CD4-positive, alpha-beta T cell treated with Interleukin-2 at 100 ng/mL for 4 hours (primary cell): ENCODE measurements at regions not wholly inside any gene's neighbourhood (a gene's known extent, or its start where the extent isn't known, plus 50 kb on each side); places are given as distances from the start of the nearest gene placed in this dataset.
"Not testable (repeated sequence)": the region's sequence is repeated elsewhere in the genome, so short reads cannot be mapped to it uniquely, and the experiment has no call there.

Experiments
- DNase-seq: peaks from one replicate; pipeline ENCODE4 v3.0.0-alpha.2; 2020; ENCODE audit warnings: low spot score

- no peak for DNase-seq
Observed at GRCh38 chr9:17846948-17847655, 268.2 kb downstream of the SH3GL2 start.

DNA sequence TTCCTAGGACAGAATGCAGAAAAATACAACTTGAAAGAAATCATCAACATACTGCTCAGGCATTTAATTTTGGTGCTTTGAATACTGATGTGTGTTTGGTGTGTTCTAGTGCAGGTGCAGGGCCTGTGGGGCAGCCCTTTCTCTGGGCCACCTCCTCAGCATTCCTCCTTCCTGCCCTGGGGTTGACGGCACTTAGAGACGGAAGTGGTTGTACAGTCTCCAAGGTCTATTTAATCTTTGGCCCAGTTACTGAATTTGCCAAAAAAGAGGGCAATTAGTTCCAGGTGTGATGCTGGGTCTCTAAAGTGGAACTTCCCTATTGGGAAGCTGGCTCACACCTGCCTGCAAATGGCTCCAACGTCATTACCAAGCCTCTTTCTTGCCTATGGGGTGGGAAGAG is 269.0 kb downstream of the SH3GL2 start:
- DNase-seq = no peak

GRCh38 chr9:17852108-17852507 is 273.2 kb downstream of the SH3GL2 start:
- DNase-seq = no peak

DNA sequence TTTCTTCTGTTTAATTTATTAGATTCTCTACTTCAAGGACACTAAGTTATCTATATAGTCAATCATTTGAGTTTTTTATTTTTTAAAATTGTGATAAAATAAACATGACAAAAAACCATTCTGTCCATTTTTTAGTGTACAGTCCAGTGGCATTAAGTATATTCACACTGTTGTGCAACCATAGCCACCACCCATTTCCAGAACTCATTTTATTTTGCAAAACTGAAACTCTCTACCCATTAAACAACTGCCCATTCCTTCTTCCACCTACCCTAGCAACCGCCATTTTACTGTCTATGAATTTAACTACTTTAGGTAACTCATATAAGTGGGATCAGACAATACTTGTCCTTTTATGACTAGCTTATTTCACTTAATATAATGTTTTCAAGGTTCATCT is 275.6 kb downstream of the SH3GL2 start:
- no peak for DNase-seq

DNA sequence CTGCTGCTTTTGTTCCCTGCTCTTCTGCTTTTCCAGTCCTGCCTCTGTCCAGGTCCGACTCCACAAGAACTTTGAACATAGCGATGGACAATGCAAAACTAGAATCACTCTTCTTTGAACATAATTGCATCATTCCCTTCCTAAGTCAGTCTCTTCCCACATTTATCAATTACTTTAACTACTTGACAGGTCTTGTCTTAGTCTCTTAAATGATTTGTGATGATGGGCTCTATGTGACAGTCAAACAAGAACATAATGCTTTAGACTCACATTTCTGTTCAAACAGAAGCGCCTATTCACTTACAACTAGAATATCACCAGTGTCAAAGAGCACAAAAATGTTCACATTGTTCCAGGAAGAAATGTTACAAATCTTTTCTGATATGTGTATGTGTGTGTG is 278.1 kb downstream of the SH3GL2 start:
- DNase-seq = no peak

- DNase-seq = no peak
Observed at GRCh38 chr9:17859228-17859627, 280.4 kb downstream of the SH3GL2 start.

DNA sequence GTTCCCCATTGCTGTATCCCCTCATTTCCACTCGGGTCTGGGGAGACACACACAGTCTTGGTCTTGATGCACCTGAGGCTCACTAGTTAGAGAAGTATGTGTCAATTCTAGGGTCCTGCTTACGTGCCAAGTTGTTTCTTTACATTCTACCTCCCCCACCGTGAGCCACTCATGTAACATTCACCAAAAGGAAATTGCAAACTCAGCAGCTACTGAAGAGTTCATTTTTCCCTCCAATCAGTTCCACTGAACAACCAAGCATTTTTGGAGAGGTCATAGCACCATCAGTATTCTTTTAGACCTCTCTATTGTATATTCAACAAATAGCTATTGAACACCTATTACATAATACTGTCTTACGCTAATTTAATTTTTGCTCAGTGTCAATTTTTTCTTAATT is 281.1 kb downstream of the SH3GL2 start:
- no peak for DNase-seq

DNA sequence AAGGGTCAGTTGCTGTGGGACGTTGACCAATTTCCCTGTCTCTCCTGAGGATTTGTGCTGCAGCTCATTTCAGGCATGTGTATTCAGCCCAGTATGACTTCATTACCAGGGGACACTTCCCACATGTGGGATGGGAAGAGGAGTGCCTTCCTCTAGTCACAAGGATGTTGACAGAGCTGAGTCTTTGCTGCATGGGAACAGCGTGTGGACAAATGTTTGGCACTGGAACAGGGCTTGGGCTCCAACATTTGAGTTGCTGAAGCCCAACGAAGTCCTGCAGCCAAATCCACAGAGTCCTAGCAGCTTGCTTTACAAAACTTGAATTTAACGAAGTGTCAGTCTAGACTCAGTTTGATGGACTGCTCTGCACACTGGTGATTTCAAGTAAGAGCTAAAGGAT is 283.2 kb downstream of the SH3GL2 start:
- DNase-seq = no peak

DNA sequence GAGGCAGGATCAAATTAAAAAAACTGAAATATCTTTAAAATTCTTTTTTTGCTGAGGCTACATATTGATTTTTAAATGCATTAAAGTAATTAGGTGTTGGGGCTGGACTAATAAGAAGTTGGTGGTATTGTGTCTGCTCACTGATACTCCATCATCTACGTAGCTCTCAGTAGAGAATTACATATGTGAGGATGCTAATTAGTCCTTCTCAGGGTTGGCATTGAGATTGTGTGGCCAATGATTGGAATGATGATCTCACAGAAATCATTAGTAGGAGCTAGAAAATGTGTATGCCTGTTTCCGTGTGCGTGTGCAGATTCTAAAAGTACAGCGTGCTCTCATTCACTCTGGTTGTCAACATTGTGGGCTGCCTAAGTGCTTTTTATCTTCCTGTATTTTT is 283.8 kb downstream of the SH3GL2 start:
- DNase-seq = no peak

- DNase-seq = no peak
Observed at GRCh38 chr9:17863213-17863883, 284.5 kb downstream of the SH3GL2 start.

DNA sequence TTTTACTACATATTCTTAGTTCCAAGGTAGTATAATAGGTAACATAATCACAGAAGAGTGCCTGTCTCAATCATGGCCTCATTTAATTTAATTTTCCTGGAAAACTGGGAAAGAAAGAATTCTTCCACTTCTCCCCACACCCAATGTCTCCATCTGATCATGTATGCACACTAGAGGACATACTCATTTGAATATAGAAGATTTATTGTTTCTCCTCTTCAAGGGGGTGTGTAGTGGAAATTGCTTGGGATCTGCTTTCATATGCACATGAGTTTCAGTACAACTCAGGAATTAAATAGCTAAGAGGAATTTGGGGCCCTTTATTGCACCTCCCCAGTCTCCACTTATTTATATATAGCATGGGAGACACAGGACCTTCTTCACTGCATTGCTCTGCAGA is 285.1 kb downstream of the SH3GL2 start:
- DNase-seq = no peak

- no peak for DNase-seq
Observed at GRCh38 chr9:17864951-17865350, 286.1 kb downstream of the SH3GL2 start.

DNA sequence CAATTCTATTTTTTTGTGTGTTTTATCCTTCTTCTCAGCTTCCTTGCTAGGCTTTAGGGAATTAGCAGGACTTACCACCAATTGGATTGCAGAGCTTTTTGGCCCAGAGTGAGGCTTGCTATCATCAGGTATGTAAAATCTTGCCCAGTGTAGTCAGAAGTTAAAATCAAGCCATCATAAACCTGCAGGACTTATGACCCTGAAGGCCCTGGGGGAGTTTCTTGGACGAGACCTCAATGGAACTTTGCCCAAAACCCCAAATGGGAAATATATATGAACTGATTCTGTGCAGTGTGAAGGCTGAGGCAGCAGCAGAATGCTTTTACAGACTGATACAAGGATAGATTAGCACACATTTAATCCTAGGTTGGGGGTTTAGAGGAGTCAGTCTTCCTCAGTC is 287.0 kb downstream of the SH3GL2 start:
- DNase-seq = no peak

GRCh38 chr9:17870722-17871121 is 291.9 kb downstream of the SH3GL2 start:
- no peak for DNase-seq

DNA sequence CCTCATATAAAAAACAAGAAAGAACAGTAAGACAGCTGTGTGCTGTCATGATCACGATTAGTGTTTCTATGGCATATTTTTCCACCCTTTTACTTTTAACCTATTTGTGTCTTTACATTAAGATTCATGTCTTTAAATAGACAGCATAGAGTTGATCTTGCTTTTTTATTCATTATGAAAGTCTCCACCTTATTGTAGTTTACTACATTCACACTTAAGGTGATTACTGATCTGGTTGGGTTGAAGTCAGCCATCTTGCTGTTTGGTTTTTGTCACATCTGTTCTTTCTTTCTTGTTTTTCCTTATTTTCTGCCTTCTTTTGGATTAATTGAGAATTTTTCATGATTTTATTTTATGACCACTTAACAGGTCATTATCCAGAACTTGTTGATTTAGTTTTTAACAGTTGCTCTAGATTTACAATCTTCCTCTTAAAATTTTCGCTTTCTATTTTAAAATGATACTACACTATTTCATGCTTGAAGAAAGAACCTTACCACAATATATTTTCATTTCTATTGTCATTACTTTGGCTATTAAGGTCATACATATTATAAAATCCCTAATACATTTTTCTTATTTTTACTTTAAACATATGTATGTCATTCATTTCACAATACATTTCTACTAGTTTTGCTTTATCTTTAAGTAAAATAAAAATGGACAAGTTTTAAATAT is 292.5 kb downstream of the SH3GL2 start:
- DNase-seq = no peak

GRCh38 chr9:17875886-17876285 is 297.0 kb downstream of the SH3GL2 start:
- no peak for DNase-seq

GRCh38 chr9:17876687-17877086 is 297.8 kb downstream of the SH3GL2 start:
- no peak for DNase-seq

- DNase-seq = no peak
Observed at GRCh38 chr9:17878810-17879370, 300.0 kb downstream of the SH3GL2 start.

- DNase-seq = no peak
Observed at GRCh38 chr9:17881371-17881770, 302.5 kb downstream of the SH3GL2 start.

DNA sequence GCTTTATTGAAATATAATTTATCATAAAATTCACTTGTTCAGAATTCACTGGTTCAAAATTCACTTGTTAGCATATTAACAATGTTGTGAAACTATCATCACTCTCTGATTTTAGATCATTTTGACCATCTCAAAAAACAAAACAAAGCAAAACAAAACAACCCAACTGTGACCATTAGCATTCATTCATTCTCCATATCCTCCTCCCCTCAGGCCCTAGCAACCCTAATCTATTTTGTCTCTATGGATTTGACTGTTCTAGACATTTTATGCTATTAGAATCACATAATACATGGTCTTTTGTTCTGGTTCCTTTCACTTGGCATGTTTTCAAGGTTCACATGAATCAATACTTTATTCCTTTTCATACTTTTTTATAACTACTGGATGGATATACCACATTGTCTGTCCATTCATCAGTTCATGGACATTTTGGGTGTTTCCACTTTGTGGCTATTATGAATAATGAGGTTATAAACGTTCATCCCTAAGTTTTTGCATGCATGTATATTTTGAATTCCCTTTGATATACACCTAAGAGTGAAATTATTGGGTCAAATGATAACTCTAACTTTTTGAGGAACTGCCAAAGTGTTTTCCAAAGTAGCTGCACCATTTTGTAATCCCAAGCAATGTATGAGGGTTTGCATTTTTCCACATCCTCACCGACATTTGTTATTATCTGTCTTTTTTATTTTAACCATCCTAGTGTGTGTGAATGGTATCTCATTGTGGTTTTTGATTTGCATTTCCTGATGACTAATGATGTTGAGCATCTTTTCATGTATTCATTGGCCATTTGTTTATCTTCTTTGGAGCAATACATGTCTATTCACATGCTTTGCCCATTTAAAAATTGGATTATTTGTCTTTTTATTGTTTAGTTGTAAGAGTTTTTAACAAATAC is 304.1 kb downstream of the SH3GL2 start:
- DNase-seq = no peak

DNA sequence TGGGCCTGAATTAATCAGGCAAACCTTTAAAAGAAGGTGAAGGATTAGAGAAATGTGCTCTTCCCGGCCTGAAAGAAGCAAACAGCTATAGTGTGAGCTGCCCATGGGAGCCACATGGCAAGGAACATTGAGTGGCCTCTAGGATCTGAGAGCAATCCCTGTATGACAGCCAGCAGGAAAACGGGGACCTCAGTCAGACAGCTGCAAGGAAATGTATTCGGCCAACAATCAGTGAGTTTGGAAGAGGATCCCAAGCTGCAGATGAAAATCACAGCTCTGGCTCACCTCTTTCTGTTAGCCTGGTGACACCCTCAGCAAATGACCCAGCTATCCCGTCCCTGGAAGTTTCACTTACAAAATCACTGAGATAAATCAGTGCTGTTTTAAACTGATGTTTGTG is 309.2 kb downstream of the SH3GL2 start:
- DNase-seq = no peak

DNA sequence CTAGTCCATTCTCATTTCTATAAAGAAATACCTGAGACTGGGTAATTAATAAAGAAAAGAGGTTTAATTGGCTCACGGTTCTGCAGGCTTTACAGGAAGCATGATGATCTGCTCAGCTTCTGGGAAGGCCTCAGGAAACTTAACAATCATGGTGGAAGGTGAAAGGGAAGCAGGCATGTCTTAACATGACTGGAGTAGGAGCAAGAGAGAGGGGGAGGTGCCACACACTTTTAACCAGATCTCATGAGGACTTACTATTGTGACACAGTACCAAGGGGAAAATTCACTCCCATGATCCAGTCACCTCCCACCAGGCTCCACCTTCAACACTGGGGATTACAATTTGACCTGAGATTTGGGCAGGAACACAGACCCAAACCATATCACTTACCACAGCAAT is 310.1 kb downstream of the SH3GL2 start:
- DNase-seq = not testable (repeated sequence)
